Embryonic facial prominence (tissue), 1 donor: ENCODE measurements at regions not wholly inside any gene's neighbourhood (a gene's known extent, or its start where the extent isn't known, plus 50 kb on each side); places are given as distances from the start of the nearest gene placed in this dataset.

ENCODE experiments used
- DNase-seq: peaks from one replicate; pipeline ENCODE4 v3.0.0-alpha.2; 2016; ENCODE audit errors: extremely low spot score

DNA sequence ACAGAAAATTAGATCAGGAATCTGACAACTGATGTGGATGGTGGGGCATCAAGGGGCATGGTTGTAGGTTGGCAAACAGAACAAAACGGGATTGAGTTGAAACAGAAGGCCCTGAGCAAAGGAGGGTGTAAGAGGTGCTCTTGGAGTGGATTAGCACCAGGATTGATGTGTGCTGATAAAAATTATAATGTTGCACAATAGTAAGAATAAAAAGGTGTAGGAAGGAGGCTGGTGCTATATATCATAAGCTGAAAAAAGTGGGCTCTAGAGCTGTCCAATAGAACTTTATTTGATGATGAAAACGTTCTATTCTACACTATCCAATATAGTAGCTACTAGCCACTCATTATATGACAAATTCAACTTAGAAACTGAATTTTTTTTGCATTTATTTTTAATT, 263.1 kb upstream of the GYPC start:
- DNase-seq, result no peak

DNA sequence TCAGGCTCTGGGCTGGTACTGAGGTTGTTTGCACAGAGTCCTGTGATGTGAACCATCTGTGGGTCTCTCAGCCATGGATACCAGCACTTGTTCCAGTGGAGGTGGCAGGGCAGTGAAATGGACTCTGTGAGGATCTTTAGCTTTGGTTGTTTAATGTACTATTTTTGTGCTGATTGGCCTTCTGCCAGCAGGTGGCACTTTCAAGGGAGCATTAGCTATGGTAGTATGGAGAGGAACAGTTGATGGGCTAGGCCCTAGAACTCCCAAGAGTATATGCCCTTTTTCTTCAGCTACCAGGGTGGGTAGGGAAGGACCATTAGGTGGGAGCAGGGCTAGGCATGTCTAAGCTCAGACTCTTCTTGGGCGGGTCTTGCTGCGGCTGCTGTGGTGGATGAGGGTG, 257.0 kb upstream of the GYPC start:
- no peak for DNase-seq

DNA sequence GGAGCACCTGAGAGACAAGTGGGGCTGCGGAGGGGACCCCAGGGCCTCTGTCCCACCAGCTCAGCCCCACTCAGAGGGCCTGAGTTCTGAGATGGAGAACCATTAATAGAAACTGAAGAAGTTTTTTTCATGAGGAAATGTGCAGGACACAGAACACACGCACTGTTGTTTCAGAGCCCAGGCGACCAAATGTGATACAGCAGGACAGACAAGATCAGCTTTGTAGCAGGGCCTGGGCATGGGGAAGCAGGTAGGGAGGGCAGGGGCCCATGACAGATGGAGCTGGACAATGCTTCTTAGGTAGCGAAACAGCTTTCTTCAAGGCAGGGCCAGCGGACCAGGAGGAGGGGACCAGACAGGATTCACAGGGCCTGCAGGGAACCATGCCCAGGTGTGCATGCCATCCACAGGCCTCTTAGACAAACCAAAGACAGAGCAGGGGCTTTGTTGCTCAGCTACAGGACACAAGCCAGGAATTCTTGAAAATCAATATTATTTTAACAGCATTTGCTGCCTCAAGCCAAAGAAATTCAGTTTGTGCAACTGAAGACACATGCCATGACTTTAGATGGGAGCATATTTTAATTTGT, 252.8 kb upstream of the GYPC start:
- no peak for DNase-seq

DNA sequence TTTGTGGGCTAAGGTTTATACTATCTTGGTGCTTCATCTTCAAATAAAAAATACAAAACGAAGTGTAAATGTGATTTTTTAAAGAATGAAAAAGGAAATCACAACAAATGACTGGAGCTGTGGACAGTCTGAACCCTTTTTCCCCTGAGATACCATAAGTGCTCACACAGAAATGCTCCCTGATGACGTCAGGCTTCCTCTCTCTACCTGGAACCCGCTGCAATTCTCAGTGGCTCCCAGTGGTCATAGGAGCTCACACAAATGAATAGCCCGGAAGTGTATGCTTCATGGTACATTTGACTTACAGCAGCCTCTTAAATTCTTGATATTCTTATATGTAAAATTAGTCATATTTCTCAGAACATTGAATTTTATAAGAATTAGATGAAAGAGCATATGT, 249.7 kb upstream of the GYPC start:
- DNase-seq, result no peak

DNA sequence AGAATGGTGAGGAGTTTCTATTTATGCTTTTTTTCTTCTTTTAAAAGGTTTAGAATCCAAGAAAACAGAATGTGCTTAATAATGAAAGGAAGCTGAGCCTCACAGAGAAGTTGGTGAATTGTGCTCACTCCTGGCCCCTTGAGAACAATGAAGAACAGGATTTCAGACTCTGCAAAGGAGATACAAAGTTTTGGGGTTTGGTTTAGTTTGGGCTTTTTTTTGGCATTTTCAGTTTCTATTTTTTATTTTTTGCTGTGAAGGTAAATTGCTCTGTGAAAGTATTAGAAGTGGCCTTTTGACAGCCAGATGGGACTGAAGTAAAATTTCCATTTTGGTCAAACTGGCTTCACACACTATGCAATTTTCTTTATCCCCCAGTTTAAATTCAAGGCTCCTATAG, 247.3 kb upstream of the GYPC start:
- no peak for DNase-seq

DNA sequence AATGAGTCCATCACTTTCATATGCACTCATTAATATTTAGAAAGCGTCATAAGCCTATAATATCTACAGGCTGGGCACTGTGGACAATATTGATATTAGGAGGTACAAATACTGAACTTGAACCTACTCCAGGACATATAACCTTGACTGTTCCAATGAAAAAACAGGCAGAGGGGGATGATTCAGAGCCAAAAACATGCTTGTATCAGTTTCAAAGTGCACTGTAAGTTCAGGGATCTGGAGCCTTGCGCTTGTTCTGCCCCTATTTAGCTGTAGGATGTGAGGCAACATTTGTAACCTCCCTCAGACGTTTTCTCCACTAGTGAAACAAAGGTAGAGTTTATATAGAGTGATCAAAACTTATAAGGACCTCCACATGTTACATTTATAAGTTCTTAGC, 246.1 kb upstream of the GYPC start:
- no peak for DNase-seq

DNA sequence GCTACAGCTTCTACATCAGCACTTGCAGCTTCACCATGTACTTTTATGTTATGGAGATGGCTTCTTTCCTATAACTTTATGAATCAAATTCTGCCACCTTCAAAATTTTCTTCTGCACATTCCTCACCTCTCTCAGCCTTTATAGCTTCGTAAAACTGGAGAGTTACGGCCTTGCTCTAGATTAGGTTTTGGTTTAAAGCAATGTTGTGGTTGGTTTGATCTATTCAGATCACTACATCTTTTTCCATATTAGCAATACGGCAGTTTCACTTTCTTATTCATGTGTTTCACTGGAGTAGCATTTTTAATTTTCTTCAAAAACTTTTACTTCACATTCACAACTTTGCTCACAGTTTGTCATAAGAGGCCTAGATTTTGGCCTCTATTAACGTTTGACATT, 242.9 kb upstream of the GYPC start:
- DNase-seq, result no peak

DNA sequence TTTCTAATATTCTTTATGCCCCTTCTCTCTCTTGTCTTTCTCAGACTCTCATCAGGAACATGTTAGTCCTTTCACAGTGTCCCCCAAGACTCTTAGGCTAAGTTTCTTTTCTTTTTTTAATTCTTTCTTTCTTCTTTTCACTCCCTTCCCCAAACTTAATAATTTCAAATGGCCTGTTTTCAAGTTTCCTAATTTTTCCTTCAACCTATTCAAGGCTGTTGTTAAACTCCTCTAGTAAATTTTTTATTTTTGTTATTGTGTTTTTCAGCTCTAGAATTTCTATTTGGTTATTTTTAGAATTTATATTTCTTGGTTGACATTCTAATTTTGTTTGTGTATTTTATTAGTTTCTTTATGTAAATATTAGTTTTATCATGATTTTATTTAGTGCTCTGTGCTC, 236.6 kb upstream of the GYPC start:
- DNase-seq, result no peak

DNA sequence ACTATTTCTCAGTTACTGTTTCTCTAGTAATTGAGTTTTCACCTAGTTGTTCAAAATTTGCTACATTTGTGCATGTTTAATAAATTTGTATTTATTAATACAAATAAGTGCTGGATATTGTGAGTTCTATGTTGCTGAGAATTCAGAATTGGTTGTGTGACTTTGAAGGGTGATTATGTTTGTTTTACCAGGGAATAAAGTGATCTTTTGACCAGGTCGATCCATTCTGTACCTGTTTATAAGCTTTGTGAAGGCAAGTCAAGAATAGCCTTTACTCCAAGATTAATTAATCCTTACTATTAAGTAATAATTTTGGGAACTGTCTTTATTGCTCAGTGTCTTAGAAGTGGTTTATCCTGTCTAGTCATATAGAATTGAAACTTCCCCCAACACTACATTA, 230.0 kb upstream of the GYPC start:
- no peak for DNase-seq

DNA sequence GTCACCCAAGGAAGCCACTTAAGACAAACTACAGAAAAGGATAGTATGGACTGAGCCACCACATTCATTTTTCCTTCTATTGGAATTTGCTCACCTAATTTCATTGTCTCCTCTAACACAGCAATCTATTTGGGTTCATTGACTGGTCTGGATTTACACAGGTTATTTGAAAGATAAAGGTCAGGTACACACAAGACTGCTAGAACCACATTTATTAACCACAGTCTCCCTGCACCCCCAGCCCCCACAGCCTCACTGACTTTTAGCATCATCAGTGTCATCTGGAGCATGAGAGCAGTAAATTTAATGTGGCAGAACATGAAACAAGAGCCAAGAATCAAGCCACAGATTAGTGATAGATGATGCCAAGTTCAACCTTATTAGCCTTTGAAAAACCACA, 226.9 kb upstream of the GYPC start:
- no peak for DNase-seq

DNA sequence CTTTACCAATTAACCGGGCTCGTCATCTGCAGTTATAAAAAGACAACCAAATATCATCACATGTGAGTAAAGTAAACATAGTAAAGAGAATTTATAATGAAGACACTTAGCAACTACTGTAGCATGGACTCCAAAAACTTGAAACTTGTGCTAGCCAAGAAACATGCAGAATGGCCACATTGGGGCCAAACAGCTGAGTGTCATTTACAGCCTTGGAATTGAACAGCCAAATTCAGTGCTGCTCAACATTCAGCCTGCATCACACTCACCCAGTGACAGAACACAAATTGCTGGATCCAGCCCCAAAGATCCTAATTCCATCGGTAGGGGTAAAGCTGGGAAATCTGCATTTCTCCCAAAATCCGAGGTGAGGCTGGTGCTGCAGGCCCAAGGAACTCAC, 224.8 kb upstream of the GYPC start:
- DNase-seq, result no peak

DNA sequence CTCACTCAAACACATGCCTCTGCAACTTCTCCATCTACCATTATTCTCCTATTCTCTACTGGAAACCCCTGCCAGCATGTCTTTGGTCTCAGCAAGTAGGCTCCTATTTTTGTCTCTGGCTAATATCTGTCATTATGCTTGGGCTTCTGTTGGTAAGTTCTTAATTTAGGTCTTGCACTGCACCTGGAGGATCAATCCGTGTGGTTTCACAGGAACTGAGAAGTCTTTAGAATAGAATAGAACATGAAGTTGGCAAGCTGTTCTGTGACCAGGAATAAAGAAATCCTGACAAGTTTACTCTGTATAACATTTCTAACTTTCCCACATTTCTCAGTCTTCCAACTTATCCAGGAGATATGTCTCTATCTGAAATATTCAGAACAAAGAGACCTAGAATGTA, 219.5 kb upstream of the GYPC start:
- DNase-seq, result no peak

DNA sequence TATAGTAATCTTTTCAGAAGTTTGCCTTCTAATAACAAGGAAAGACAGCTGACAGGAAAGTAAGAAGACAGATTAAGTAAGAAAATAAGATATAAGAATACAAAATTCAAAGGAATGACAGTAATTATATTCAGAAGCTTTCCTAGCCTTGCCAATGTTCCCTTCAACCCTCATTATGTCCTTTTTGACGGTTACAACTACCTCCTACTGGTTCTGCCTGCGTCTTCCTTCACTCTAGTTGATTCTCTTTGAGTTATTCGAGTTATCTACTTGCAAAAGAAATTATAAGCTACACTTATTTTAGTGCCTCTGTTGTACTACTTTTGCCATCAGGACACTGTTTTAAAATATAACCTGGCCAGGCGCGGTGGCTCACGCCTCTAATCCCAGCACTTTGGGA, 218.9 kb upstream of the GYPC start:
- no peak for DNase-seq

DNA sequence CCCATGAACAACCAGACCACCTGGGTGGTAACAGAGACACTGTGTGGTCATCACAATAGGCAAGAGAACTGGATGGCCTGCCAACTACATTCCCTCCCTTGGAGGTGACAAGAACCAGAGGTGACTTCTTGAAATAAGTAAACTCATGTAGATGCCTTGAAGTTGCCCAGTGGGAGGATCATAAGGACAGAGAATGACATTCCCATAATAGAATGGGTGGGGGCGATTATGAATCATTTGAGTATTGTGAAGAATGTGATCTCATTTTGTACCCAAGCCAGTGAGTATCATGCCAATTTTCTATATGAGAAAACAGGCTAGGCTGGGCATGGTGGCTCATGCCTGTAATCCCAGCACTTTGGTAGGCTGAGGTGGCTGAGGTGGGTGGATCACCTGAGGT, 211.4 kb upstream of the GYPC start:
- DNase-seq, result no peak

DNA sequence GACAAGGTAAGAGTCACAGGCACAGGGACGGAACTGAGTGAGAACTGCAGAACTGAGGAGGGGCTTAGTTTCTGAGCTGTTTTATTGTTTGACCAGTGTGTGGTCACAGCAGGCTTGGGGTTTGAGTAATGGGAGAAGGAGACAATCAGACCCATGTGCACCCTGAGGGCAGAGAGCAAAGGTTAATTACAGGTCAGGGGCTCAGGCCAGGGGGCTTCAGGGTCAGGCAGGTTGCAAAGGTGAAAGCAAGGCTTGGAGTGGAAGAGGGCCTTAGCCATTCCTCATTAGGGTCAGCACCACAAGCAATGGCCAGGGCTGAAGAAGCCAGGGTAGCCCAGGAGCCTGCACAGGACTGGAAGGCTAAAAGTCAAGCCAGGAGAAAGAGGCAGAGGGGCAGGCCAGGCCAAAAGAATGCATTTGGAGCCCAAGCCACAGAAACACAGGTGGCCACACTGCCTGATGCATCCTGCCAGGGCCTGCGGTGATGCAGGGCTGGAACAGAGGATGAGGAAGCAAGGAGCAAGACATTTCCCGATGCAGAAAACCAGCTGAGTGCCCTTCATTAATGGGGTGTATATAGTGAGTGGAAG, 209.8 kb upstream of the GYPC start:
- no peak for DNase-seq

DNA sequence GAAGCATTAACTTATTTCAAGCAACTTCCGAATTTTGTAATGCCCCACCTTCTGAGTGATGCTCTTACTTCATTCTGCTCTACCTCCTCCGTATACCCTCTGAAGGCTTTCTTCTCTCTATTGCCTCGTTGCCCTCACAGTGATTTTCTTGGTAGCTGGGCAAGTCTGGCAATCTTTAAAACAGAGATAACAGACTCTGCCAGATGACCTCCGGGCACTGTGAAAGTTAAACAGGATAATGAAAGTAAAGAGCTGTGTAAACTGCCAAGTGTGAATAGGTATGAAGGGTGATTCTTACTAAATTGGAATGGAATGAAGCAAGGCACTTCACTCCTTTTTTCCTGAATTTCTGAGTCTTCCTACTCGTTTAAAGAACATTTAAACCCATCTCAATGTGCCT, 207.3 kb upstream of the GYPC start:
- no peak for DNase-seq

DNA sequence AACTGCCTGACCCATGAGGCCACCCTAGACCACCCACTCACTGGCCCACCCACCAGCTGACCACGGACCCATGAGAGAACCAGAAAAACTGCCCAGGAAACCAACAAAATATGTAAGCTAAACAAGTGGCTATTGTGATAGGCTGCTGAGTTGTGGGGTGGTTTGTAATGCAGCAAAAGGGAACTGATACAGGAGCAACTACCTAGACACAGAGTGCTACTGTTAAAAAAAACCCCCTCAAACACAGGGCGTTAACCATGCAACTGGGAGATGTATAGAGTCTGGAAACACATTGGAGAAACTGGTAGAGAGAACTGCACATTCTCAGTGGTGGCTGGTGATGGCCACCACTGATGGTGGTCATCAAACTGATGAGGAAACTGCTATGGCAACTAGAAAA, 206.3 kb upstream of the GYPC start:
- DNase-seq, result no peak

DNA sequence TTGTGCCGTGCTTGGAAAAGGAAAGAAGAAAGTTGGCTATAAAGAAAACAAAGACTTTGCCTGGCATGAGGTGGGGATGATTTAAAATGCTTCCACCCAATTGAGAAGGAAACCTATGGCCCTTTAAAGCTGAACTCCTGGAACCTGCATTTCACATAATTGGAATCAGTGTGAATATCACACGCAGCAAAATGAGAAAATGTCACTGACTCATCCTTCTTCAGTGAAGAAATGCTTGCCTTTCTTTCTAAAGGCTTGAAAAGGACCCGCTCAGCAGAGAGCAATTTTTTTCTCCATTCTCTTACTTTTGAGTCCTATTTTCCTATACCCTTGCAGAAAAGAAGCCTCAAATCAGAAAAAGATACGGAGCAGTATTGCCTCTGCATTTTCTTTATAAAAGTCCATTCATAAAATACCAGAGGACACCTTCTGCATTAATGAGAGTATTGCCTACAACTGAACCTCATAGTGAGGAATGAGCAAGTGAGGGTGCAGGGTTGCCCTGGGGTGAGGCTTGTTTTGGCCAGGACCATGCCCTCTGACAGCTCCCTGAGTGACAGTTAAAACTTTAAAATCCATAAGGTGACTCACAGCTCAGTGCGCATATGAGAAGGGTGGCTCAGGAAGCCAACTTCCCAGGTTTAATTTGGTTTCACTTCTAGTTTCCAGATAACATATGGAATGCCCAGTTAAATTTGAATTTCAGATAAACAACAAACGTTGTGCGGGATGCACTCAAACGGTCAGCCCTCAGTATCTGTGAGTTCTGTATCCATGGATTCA, 191.9 kb upstream of the GYPC start:
- no peak for DNase-seq

DNA sequence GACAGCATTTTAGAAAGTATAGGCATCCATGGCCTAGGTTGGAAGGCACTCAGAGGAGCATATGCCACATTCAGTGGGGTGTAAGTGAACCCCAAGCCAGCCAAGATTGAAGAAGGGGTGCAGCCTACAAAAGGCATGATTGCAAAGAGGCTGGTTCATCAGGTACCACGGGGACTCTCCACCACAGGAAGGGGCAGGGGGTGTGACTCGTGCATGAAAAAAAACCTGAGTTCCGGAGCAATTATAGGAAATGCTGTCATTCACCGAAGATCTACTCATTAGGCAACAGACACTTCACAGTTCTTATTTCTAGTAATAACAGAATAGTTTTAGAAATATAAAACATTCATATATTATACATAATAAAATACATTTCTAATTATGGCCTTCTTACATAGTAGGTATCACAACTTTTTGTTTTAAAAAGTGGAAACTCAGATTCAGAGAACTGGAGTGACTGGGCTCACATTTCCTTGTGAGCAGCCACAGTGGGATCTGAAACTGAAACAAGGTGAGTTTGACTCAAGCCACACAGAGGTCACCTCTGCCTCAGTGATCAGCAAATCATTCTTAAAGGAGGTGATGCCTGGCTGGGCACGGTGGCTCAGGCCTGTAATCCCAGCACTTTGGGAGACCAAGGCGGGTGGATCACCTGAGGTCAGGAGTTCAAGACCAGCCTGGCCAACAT, 188.4 kb upstream of the GYPC start:
- no peak for DNase-seq

DNA sequence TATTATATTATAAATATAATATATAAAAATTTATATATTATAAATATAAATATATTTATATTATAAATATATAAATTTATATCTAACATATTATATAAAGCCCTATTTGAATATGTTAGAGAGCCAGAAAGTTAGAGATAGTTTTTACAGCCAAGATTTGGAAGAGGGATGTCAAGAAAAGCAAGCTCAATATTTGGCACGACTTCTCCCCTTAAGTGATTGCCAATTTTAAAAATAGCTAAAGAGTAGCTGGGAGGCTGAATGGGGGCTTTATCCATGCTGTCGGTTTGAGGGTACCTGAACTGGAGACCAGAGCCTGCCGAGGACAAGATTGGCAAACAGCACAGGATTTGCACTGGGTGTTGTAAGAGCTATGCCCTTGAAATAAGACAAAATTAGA, 180.9 kb upstream of the GYPC start:
- no peak for DNase-seq

DNA sequence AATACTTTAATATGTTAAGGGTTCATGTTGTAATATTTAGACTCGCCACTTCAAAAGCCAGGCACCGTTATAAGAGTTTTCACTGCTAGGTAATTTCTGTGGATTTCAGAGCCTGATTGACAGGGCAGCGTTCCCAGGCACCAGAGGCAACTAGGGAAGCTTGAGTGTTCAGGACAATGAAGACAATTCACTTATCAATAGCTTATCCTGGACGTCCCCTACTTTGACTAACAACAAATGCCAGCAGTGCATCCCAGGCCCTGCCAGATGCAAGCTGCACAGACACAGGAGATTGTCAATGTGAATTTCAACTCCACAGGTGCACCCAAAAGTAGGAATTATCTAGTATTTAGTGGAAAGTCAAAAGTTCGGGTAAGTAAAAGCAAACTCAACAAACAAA, 179.3 kb upstream of the GYPC start:
- DNase-seq, result no peak

DNA sequence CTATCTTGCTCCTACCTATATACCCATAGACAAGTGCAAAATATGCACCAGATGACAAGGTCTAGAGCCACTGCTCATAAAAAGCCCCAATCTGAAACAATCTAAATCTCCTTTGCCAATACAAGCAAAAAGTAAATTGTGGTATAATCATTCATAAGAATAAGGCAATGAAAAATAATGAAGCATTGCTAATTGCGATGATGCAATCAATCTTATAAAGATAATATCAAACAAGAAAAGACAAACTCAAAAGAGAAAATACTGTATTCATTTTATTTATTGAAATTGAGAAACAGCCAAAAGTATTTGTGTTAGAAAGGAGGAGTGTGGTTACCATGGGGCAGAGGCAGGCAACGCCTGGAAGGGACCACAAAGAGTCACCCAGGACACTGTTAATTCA, 175.9 kb upstream of the GYPC start:
- DNase-seq, result no peak
